HL-60 (cell line): ENCODE measurements at regions not wholly inside any gene's neighbourhood (a gene's known extent, or its start where the extent isn't known, plus 50 kb on each side); places are given as distances from the start of the nearest gene placed in this dataset.

Experiments used
- DNase-seq, 2 experiments: peaks; one replicate each; pipeline ENCODE4 v3.0.0-alpha.2; 2010 to 2020; ENCODE audit warnings: low read depth in 1 of 2, low spot score in 1 of 2
- H3K27ac ChIP-seq: fragments of 250-450 bp; sonication (Bioruptor Pico); replicated peaks from 2 replicates; pipeline ENCODE4 v1.5.1; 2020; ENCODE audit warnings: mild to moderate bottlenecking, moderate library complexity
- H3K27me3 ChIP-seq: fragments of 250-450 bp; sonication (Bioruptor Pico); 2 replicates; pipeline ENCODE4 v1.5.1; 2021; ENCODE audit warnings: mild to moderate bottlenecking, moderate library complexity; ENCODE audit not compliant: insufficient read depth, poor library complexity, severe bottlenecking
- H3K4me3 ChIP-seq: replicated peaks from 2 replicates; pipeline ENCODE4 v1.5.1; 2011; ENCODE audit warnings: mild to moderate bottlenecking, control low read depth, low read length; ENCODE audit not compliant: insufficient read depth
- CTCF ChIP-seq: IDR thresholded peaks from one replicate; pipeline ENCODE4 v1.5.1; 2011; ENCODE audit warnings: low read length, control low read depth, inconsistent platforms; ENCODE audit not compliant: insufficient read depth
- GABPA ChIP-seq: IDR thresholded peaks from 2 replicates; pipeline ENCODE4 v1.6.1; 2012; ENCODE audit warnings: low read depth
- POLR2AphosphoS5 ChIP-seq: IDR thresholded peaks from 2 replicates; pipeline ENCODE4 v1.6.1; 2012; ENCODE audit warnings: low read depth
- SPI1 ChIP-seq: IDR thresholded peaks from 2 replicates; pipeline ENCODE4 v1.6.1; 2012; ENCODE audit warnings: low read depth, mild to moderate bottlenecking, borderline replicate concordance
- TF ChIP-seq, protein P1 (sequence below): IDR thresholded peaks from 2 replicates; pipeline ENCODE4 v1.6.1; 2012; ENCODE audit warnings: low read depth; ENCODE audit not compliant: insufficient replicate concordance

- Histone ChIP-seq H3K27ac (no peak overlapping the region), H3K4me3 (no peak overlapping the region), H3K27me3 (no peaks in the 10 kb centered on the region)
Observed at GRCh38 chr13:106324444-106324843, 211.0 kb downstream of the EFNB2 start.

DNA sequence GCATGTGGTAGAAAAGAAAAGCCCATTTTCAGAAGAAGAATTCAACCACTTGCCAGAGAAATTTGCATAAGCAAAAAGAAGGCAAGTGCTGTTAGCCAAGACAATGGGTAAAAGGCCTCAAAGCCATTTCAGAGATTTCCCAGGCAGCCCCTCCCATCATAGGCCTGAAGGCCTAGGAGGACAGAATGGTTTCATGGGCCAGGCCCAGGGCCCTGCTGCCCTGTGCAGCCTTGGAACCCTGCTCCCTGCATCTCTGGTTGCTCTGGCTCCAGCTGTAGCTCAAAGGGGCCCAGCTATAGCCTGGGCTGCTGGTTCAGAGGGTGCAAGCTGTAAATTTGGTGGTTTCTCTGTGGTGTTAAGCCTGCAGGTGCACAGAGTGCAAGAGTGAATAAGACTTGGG, 212.8 kb downstream of the EFNB2 start:
- no peak for TF ChIP-seq GABPA
- no peak for TF ChIP-seq POLR2AphosphoS5
- no peak for TF ChIP-seq SPI1
- no peak for TF ChIP-seq CTCF
- TF ChIP-seq, protein P1, sequence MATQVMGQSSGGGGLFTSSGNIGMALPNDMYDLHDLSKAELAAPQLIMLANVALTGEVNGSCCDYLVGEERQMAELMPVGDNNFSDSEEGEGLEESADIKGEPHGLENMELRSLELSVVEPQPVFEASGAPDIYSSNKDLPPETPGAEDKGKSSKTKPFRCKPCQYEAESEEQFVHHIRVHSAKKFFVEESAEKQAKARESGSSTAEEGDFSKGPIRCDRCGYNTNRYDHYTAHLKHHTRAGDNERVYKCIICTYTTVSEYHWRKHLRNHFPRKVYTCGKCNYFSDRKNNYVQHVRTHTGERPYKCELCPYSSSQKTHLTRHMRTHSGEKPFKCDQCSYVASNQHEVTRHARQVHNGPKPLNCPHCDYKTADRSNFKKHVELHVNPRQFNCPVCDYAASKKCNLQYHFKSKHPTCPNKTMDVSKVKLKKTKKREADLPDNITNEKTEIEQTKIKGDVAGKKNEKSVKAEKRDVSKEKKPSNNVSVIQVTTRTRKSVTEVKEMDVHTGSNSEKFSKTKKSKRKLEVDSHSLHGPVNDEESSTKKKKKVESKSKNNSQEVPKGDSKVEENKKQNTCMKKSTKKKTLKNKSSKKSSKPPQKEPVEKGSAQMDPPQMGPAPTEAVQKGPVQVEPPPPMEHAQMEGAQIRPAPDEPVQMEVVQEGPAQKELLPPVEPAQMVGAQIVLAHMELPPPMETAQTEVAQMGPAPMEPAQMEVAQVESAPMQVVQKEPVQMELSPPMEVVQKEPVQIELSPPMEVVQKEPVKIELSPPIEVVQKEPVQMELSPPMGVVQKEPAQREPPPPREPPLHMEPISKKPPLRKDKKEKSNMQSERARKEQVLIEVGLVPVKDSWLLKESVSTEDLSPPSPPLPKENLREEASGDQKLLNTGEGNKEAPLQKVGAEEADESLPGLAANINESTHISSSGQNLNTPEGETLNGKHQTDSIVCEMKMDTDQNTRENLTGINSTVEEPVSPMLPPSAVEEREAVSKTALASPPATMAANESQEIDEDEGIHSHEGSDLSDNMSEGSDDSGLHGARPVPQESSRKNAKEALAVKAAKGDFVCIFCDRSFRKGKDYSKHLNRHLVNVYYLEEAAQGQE, result no peak
- H3K4me3 ChIP-seq, result no peak overlapping the region
- H3K27me3 ChIP-seq, result no peaks in the 10 kb centered on the region
- H3K27ac ChIP-seq, result no peak overlapping the region
- DNase-seq, result no peak

More at GRCh38 chr13:106324444-106324843, 211.0 kb downstream of the EFNB2 start:
- TF ChIP-seq CTCF (no peak), GABPA (no peak), POLR2AphosphoS5 (no peak), SPI1 (no peak)
- TF ChIP-seq, protein P1, result no peak
- no peak for DNase-seq

DNA sequence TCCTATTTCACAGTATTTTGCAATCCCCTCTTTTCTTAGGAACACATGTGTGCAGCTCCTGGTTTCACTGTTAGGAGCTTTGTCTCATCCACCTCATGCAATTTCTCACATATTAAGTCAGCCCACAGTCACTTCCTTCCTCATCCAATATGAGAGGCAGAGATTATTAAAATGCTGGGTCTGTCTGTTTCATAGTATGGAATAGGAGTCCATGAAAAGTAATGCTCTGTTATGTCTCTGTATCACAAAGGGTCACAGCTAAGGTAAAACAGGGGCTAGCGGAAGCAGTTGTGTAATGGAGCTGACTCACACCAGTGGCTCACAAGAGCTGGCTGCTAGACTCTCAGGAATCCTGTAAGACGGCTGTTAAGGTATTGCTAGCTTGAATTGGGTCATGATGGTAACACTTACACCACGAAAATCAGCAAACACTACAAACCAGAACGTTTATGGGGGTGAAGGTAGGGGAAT, 216.5 kb downstream of the EFNB2 start:
- H3K4me3 ChIP-seq, result no peak overlapping the region
- no peaks in the 10 kb centered on the region for H3K27me3 ChIP-seq
- no peak for DNase-seq
- H3K27ac ChIP-seq, result no peak overlapping the region
- TF ChIP-seq SPI1 (peak; percentile 6; the same call in 1 of the 2 replicates), GABPA (no peak), POLR2AphosphoS5 (no peak)
- TF ChIP-seq, protein P1, result no peak
